H1 (cell line): ENCODE measurements at regions not wholly inside any gene's neighbourhood (a gene's known extent, or its start where the extent isn't known, plus 50 kb on each side); places are given as distances from the start of the nearest gene placed in this dataset.

Experiments
- ATF3 ChIP-seq: IDR thresholded peaks from 2 replicates; pipeline ENCODE4 v1.6.1; 2011; ENCODE audit warnings: low read depth, mild to moderate bottlenecking, low read length; ENCODE audit not compliant: insufficient read depth
- CEBPB ChIP-seq: IDR thresholded peaks from 2 replicates; pipeline ENCODE4 v1.6.1; 2012; ENCODE audit warnings: low read depth, low read length
- EP300 ChIP-seq, 2 experiments: IDR thresholded peaks; 1 replicate in 1 of 2; 2 replicates in 1 of 2; pipeline ENCODE4 v1.6.1; 2011 to 2012; ENCODE audit warnings: low read depth in 2 of 2, low read length in 2 of 2, mild to moderate bottlenecking in 2 of 2, borderline replicate concordance in 1 of 2, inconsistent platforms in 1 of 2, moderate library complexity in 1 of 2
- EZH2 ChIP-seq: fragments of 200-600 bp; sonication (generic); IDR thresholded peaks from 2 replicates; pipeline ENCODE4 v1.7.1; 2012; ENCODE audit warnings: low read depth, mild to moderate bottlenecking, moderate library complexity, low read length, inconsistent platforms; ENCODE audit not compliant: severe bottlenecking
- PHF8 ChIP-seq: fragments of 200-600 bp; sonication (generic); conservative IDR thresholded peaks from 2 replicates; pipeline ENCODE4 v1.7.1; 2012; ENCODE audit warnings: low read depth, mild to moderate bottlenecking, inconsistent platforms, low read length, moderate library complexity
- SIRT6 ChIP-seq: IDR thresholded peaks from one replicate; pipeline ENCODE4 v1.7.1; 2012; ENCODE audit warnings: low read length, inconsistent platforms
- SP1 ChIP-seq: IDR thresholded peaks from 2 replicates; pipeline ENCODE4 v1.6.1; 2011; ENCODE audit warnings: low read depth, low read length
- SP2 ChIP-seq: IDR thresholded peaks from 2 replicates; pipeline ENCODE4 v1.6.1; 2012; ENCODE audit warnings: mild to moderate bottlenecking, low read length, inconsistent platforms
- ZNF274 ChIP-seq: IDR thresholded peaks from 2 replicates; pipeline ENCODE4 v1.7.0; 2012; ENCODE audit warnings: low read length, borderline replicate concordance; ENCODE audit errors: extremely low read depth

- TF ChIP-seq SIRT6, result no peak
- no peak for TF ChIP-seq EZH2
- TF ChIP-seq SP1, result no peak
- no peak for TF ChIP-seq EP300 (IDR thresholded peaks at IDR 0.05; ENCODE audit: borderline replicate concordance in 1 of 2, low read depth in 2 of 2, low read length in 2 of 2)
- TF ChIP-seq CEBPB, result no peak
- no peak for TF ChIP-seq ATF3
- TF ChIP-seq PHF8, result no peak
- no peak for TF ChIP-seq SP2
- TF ChIP-seq ZNF274, result no peak
These were observed 108.9 kb upstream of the ASCC3 start (continued) for GRCh38 chr6:100990070-100990469.
